BJ (cell line): ENCODE measurements at regions not wholly inside any gene's neighbourhood (a gene's known extent, or its start where the extent isn't known, plus 50 kb on each side); places are given as distances from the start of the nearest gene placed in this dataset.

ENCODE experiments used
- CTCF ChIA-PET: fragments of 350-600 bp; formaldehyde crosslinking; extraction: SDS; loops from one replicate; lab custom pipeline; 2021; ENCODE audit warnings: antibody characterized with exemption, inconsistent platforms; lab: Yijun Ruan, JAX
- POLR2A ChIA-PET: fragments of 300-600 bp; sonication (Branson Sonifier 250); formaldehyde crosslinking; extraction: SDS; loops from one replicate; lab custom pipeline; 2021; ENCODE audit warnings: antibody characterized with exemption; lab: Charles Lee
- DNase-seq: peaks from one replicate; pipeline ENCODE4 v3.0.0-alpha.2; 2011; ENCODE audit warnings: low read depth
- H3K27me3 ChIP-seq: 2 replicates; pipeline ENCODE4 v1.6.0; 2011; ENCODE audit warnings: low read length; ENCODE audit not compliant: control insufficient read depth, insufficient read depth
- H3K36me3 ChIP-seq: 2 replicates; pipeline ENCODE4 v1.5.1; 2011; ENCODE audit warnings: low read length; ENCODE audit not compliant: control insufficient read depth, insufficient read depth
- H3K4me3 ChIP-seq: 2 replicates; pipeline ENCODE4 v1.5.1; 2011; ENCODE audit warnings: low read depth, mild to moderate bottlenecking, control low read depth, low read length
- CTCF ChIP-seq: IDR thresholded peaks from 2 replicates; pipeline ENCODE4 v1.5.1; 2011; ENCODE audit warnings: low read depth, mild to moderate bottlenecking, control low read depth, inconsistent platforms, low read length, moderate library complexity; ENCODE audit not compliant: insufficient read depth

- ChIA-PET CTCF (no interaction called here), POLR2A (no interaction called here)
- H3K36me3 ChIP-seq, result no peaks in the 10 kb centered on the region
- no peak for DNase-seq
- TF ChIP-seq CTCF, result no peak
- no peak overlapping the region for H3K4me3 ChIP-seq
- no peaks in the 10 kb centered on the region for H3K27me3 ChIP-seq
These were observed 323.3 kb upstream of the NR5A2 start for GRCh38 chr1:199704231-199704630.

- CTCF ChIA-PET, result interaction anchor here (0.6 to 0.9 kb wide), 2 partner anchors 111 to 806 kb away, joined by 3 read pairs; no protein-coding TSS in a partner anchor
- no peak for DNase-seq
These were observed 321.7 kb upstream of the NR5A2 start for GRCh38 chr1:199705825-199706224.

DNA sequence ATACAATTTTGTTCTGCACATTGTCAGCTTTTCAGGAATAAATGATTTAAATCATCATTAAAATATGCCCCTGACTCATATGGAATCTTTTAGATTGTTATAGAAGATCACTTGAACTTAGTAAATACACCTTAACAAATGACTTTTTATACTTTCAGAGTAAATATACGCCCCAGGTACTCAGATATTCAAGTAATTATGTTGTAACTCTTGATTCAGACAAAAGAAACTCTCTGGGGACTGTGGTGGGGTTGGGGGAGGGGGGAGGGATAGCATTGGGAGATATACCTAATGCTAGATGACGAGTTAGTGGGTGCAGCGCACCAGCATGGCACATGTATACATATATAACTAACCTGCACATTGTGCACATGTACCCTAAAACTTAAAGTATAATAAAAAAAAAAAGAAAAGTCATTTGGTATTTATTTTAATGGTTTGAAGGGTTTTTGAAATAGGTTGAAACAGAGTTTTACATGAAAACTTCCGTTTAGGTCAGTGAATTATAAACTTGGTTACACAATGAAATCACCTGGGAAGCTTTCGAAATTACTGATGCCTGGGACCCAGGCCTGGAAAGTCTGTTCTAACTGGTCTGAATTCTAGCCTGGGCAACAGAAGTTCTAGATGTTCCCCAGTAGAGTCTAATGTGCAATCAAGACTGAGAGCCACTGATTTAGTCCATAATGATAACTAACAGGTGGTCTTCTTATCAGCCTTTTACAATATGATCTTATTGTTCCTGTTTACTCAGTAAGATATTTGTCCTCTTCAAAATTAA is 320.5 kb upstream of the NR5A2 start:
- TF ChIP-seq CTCF, result no peak
- CTCF ChIA-PET, result no interaction called here
- no peak for DNase-seq
- Histone ChIP-seq H3K4me3 (no peak overlapping the region), H3K36me3 (no peaks in the 10 kb centered on the region), H3K27me3 (no peaks in the 10 kb centered on the region)
- POLR2A ChIA-PET, result no interaction called here

More at GRCh38 chr1:199705825-199706224, 321.7 kb upstream of the NR5A2 start:
- H3K4me3 ChIP-seq, result no peak overlapping the region
- no peak for TF ChIP-seq CTCF
- H3K36me3 ChIP-seq, result no peaks in the 10 kb centered on the region
- POLR2A ChIA-PET, result no interaction called here
- no peaks in the 10 kb centered on the region for H3K27me3 ChIP-seq

DNA sequence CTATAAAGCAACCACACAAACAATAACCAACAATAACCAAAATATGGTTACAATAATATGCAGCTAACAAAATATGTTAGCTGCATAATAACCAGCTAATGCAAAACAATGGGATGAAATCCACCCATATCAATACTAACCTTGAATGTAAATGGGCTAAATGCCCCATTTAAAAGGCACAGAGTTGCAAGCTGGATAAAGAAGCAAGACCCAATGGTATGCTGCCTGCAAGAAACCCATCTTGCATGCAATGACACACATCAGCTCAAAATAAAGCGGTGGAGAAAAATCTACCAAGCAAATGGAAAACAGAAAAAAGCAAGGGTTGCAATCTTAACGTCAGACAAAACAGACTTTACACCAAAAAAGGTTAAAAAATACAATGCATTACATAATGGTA is 316.5 kb upstream of the NR5A2 start:
- CTCF ChIA-PET, result no interaction called here
- POLR2A ChIA-PET, result no interaction called here
- TF ChIP-seq CTCF, result no peak

DNA sequence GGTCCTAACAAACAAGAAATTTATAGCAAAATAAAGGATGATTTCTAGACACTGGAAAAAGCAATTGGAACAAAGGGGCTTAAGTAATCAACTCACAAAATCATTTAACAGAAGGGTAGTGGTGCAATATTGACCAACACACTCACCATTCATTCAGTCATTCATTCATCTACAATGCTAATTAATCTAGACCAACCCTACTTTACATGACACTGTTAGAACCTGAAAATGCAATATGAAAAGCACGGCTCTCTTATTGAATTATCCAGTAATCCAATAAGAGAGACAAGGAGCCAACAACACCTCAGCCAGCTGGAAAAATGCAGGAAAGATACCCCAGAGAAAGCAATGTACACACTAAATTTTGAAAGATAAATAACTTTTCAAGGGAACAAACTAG is 310.8 kb upstream of the NR5A2 start:
- CTCF ChIA-PET, result no interaction called here

More for the DNA sequence above, 316.5 kb upstream of the NR5A2 start:
- H3K27me3 ChIP-seq, result no peaks in the 10 kb centered on the region
- no peaks in the 10 kb centered on the region for H3K36me3 ChIP-seq
- DNase-seq, result no peak
- H3K4me3 ChIP-seq, result no peak overlapping the region

More for the DNA sequence above, 310.8 kb upstream of the NR5A2 start:
- Histone ChIP-seq H3K36me3 (no peaks in the 10 kb centered on the region), H3K27me3 (no peaks in the 10 kb centered on the region), H3K4me3 (no peak overlapping the region)
- no peak for DNase-seq
- TF ChIP-seq CTCF, result no peak
- POLR2A ChIA-PET, result no interaction called here
